HCT116 (cell line): ENCODE measurements at regions not wholly inside any gene's neighbourhood (a gene's known extent, or its start where the extent isn't known, plus 50 kb on each side); places are given as distances from the start of the nearest gene placed in this dataset.

Experiments used
- ATAC-seq: fragments of 200-7000 bp; cut with Tn5 transposase; 2 replicates; pipeline ENCODE4 v1.9.1; 2020; ENCODE audit warnings: mild to moderate bottlenecking, moderate library complexity
- BruUV-seq: library from RNA; stranded (reverse); fragments of 400-500 nt; replicated peaks from 2 replicates; lab custom pipeline; 2021; lab: Mats Ljungman, UMichigan
- CTCF ChIA-PET: fragments of 300-600 bp; sonication (Branson Sonifier 250); formaldehyde crosslinking; loops from one replicate; lab custom pipeline; 2021; ENCODE audit warnings: antibody characterized with exemption; lab: Charles Lee
- POLR2A ChIA-PET: fragments of 300-600, 350-600 bp; sonication (Branson Sonifier 250); formaldehyde crosslinking; loops from one replicate; lab custom pipeline; 2021; ENCODE audit warnings: antibody characterized with exemption; lab: Charles Lee
- RAD21 ChIA-PET, 2 experiments: fragments of 300-600 bp; sonication (Branson Sonifier 250); formaldehyde crosslinking; loops; one replicate each; lab custom pipeline; 2023; ENCODE audit warnings: low total read pairs in 2 of 2; ENCODE audit not compliant: uncharacterized antibody in 2 of 2, unreplicated experiment in 2 of 2, low non-redundant PET in 1 of 2; lab: Charles Lee
- DNase-seq: peaks from one replicate; pipeline ENCODE4 v3.0.0-alpha.2; 2010; ENCODE audit warnings: low read depth, low spot score
- H2AFZ ChIP-seq: fragments of 200-600 bp; shearing (Covaris generic), sonication (generic); 2 replicates; pipeline ENCODE4 v1.6.1; 2017; ENCODE audit warnings: low read depth, mixed run types, mixed read lengths, antibody characterized with exemption, low read length; ENCODE audit not compliant: poor library complexity, severe bottlenecking
- H3K27ac ChIP-seq: 2 replicates; pipeline ENCODE4 v1.5.1; 2012; ENCODE audit warnings: low read depth, low read length
- H3K27me3 ChIP-seq: fragments of 200-600 bp; sonication (generic); 2 replicates; pipeline ENCODE4 v1.6.1; 2016; ENCODE audit warnings: mixed run types, low read length, mixed read lengths; ENCODE audit not compliant: insufficient read depth
- H3K36me3 ChIP-seq, 2 experiments: fragments of 200-500 bp in 1 of 2; fragments of 200-600 bp in 1 of 2; sonication (Bioruptor generic) in 1 of 2; sonication (generic) in 1 of 2; 2 replicates each; pipeline versions ENCODE4 v1.5.1 to v1.6.1; 2014 to 2016; ENCODE audit warnings: low read length in 2 of 2, inconsistent platforms in 1 of 2, mixed read lengths in 1 of 2, mixed run types in 1 of 2; ENCODE audit not compliant: insufficient read depth in 2 of 2, control insufficient read depth in 1 of 2
- H3K4me1 ChIP-seq, 2 experiments: fragments of 200-600 bp in 1 of 2; sonication (generic) in 1 of 2; 2 replicates each; pipeline versions ENCODE4 v1.5.1 to v1.6.1; 2012 to 2017; ENCODE audit warnings: low read length in 2 of 2, inconsistent platforms in 1 of 2, mild to moderate bottlenecking in 1 of 2, mixed read lengths in 1 of 2, mixed run types in 1 of 2, moderate library complexity in 1 of 2; ENCODE audit not compliant: insufficient read depth in 2 of 2, control insufficient read depth in 1 of 2
- H3K4me2 ChIP-seq: fragments of 200-600 bp; sonication (generic); 2 replicates; pipeline ENCODE4 v1.6.1; 2017; ENCODE audit warnings: mixed run types, low read length, mixed read lengths
- H3K4me3 ChIP-seq, 2 experiments: fragments of 200-600 bp in 1 of 2; sonication (generic) in 1 of 2; replicated peaks in 1 of 2; 2 replicates each; pipeline ENCODE4 v1.5.1; 2011 to 2016; ENCODE audit warnings: low read length in 2 of 2, control low read depth in 1 of 2, low read depth in 1 of 2, mild to moderate bottlenecking in 1 of 2, mixed read lengths in 1 of 2, mixed run types in 1 of 2
- H3K79me2 ChIP-seq: fragments of 200-600 bp; sonication (generic); 2 replicates; pipeline ENCODE4 v1.6.1; 2017; ENCODE audit warnings: mild to moderate bottlenecking, mixed run types, low read length, moderate library complexity, mixed read lengths; ENCODE audit not compliant: insufficient read depth
- H3K9ac ChIP-seq: fragments of 200-600 bp; sonication (generic); 2 replicates; pipeline ENCODE4 v1.6.1; 2016; ENCODE audit warnings: low read length, mixed read lengths
- H3K9me2 ChIP-seq: fragments of 200-600 bp; sonication (generic), shearing (Covaris generic); 2 replicates; pipeline ENCODE4 v1.6.1; 2017; ENCODE audit warnings: mixed run types, mild to moderate bottlenecking, moderate library complexity; ENCODE audit not compliant: insufficient read depth
- H3K9me3 ChIP-seq, 2 experiments: fragments of 200-500 bp in 1 of 2; fragments of 200-600 bp in 1 of 2; sonication (Bioruptor generic) in 1 of 2; sonication (generic) in 1 of 2; 2 replicates each; pipeline ENCODE4 v1.6.1; 2014 to 2017; ENCODE audit warnings: low read length in 2 of 2, mixed read lengths in 2 of 2, inconsistent platforms in 1 of 2, low read depth in 1 of 2, mild to moderate bottlenecking in 1 of 2, mixed run types in 1 of 2, moderate library complexity in 1 of 2; ENCODE audit not compliant: control insufficient read depth in 1 of 2, insufficient read depth in 1 of 2
- H4K20me1 ChIP-seq: fragments of 200-600 bp; sonication (generic), shearing (Covaris generic); 2 replicates; pipeline ENCODE4 v1.6.1; 2017; ENCODE audit warnings: mixed run types, mild to moderate bottlenecking, moderate library complexity; ENCODE audit not compliant: insufficient read depth
- CBX3 ChIP-seq: IDR thresholded peaks from 2 replicates; pipeline ENCODE4 v1.6.1; 2012; ENCODE audit warnings: low read depth
- CEBPB ChIP-seq: IDR thresholded peaks from 2 replicates; pipeline ENCODE4 v1.6.1; 2012; ENCODE audit warnings: low read depth
- CTCF ChIP-seq, 3 experiments: fragments of 200-600 bp in 1 of 3; sonication (generic) in 1 of 3; IDR thresholded peaks in 2 of 3; conservative IDR thresholded peaks in 1 of 3; 2 replicates each; pipeline ENCODE4 v1.5.1; 2012 to 2017; ENCODE audit warnings: low read depth in 2 of 3, low read length in 2 of 3, antibody characterized with exemption in 1 of 3, borderline replicate concordance in 1 of 3, control low read depth in 1 of 3, mild to moderate bottlenecking in 1 of 3, mixed read lengths in 1 of 3, mixed run types in 1 of 3, moderate library complexity in 1 of 3; ENCODE audit not compliant: insufficient read depth in 1 of 3
- EGR1 ChIP-seq: IDR thresholded peaks from 2 replicates; pipeline ENCODE4 v1.6.1; 2012; ENCODE audit warnings: low read depth
- EZH2 ChIP-seq: fragments of 200-600 bp; sonication (generic); IDR thresholded peaks from 2 replicates; pipeline ENCODE4 v1.6.1; 2017; ENCODE audit warnings: antibody characterized with exemption, mixed run types
- EZH2phosphoT487 ChIP-seq: fragments of 200-600 bp; IDR thresholded peaks from 2 replicates; pipeline ENCODE4 v1.6.1; 2018; ENCODE audit warnings: antibody characterized with exemption, borderline replicate concordance
- FOSL1 ChIP-seq: IDR thresholded peaks from 2 replicates; pipeline ENCODE4 v1.6.1; 2012; ENCODE audit warnings: low read depth
- JUND ChIP-seq: IDR thresholded peaks from 2 replicates; pipeline ENCODE4 v1.6.1; 2012
- REST ChIP-seq: IDR thresholded peaks from 2 replicates; pipeline ENCODE4 v1.6.1; 2012; ENCODE audit warnings: low read depth
- SIN3A ChIP-seq: IDR thresholded peaks from 2 replicates; pipeline ENCODE4 v1.6.1; 2012; ENCODE audit warnings: low read depth
- TCF7L2 ChIP-seq: IDR thresholded peaks from 2 replicates; pipeline ENCODE4 v1.7.0; 2011; ENCODE audit warnings: borderline replicate concordance, inconsistent platforms; ENCODE audit not compliant: insufficient read depth, insufficient read length; ENCODE audit errors: extremely low read depth
- ZFX ChIP-seq: fragments of 450-650 bp; IDR thresholded peaks from 2 replicates; pipeline ENCODE4 v1.6.1; 2017
- intact Hi-C: fragments of 100-400 bp; cut with micrococcal nuclease; formaldehyde crosslinking; loops from 2 replicates; pipeline ENCODE4 v1.10.0; 2022

- ChIA-PET CTCF (no interaction called here), RAD21 (no interaction called here), POLR2A (no interaction called here)
- no TSS peak for BruUV-seq
- H3K27me3 ChIP-seq, result peaks cover 30% of the 10 kb centered on the region; the same call in 1 of the 2 replicates
- H3K36me3 ChIP-seq, result no peaks in the 10 kb centered on the region
- intact Hi-C loops, result no loop called here
- H4K20me1 ChIP-seq, result no peaks in the 10 kb centered on the region
- no peak overlapping the region for H2AFZ ChIP-seq
- no peak overlapping the region for H3K4me3 ChIP-seq
- H3K79me2 ChIP-seq, result no peaks in the 10 kb centered on the region
- TF ChIP-seq REST (no peak), EZH2 (no peak), EZH2phosphoT487 (no peak), TCF7L2 (no peak), EGR1 (no peak)
- H3K9me3 ChIP-seq, result no peaks in the 10 kb centered on the region
- no peaks in the 10 kb centered on the region for H3K4me1 ChIP-seq
- H3K9ac ChIP-seq, result no peak overlapping the region
- DNase-seq (no peak), ATAC-seq (no peak)
- no peak overlapping the region for H3K4me2 ChIP-seq
- H3K27ac ChIP-seq, result no peak overlapping the region
- H3K9me2 ChIP-seq, result 0 out of 2 replicates have a peak, but pooled peaks cover 4% of the 10 kb centered on the region
Observed at GRCh38 chr12:107163413-107163812, 70.1 kb upstream of the CRY1 start.

- no peak overlapping the region for H3K4me3 ChIP-seq
- RAD21 ChIA-PET, result no interaction called here
- no peaks in the 10 kb centered on the region for H3K36me3 ChIP-seq
- peaks cover 25% of the 10 kb centered on the region; the same call in 1 of the 2 replicates for H3K27me3 ChIP-seq
- H3K79me2 ChIP-seq, result no peaks in the 10 kb centered on the region
- no TSS peak for BruUV-seq
- ATAC-seq, result no peak
- no peak overlapping the region for H3K4me2 ChIP-seq
- DNase-seq, result no peak
- H3K9me3 ChIP-seq, result no peaks in the 10 kb centered on the region
- H4K20me1 ChIP-seq, result no peaks in the 10 kb centered on the region
- H3K27ac ChIP-seq, result no peak overlapping the region
- CTCF ChIA-PET, result no interaction called here
- intact Hi-C loops, result no loop called here
- POLR2A ChIA-PET, result no interaction called here
- 0 out of 2 replicates have a peak, but pooled peaks cover 4% of the 10 kb centered on the region for H3K9me2 ChIP-seq
- H2AFZ ChIP-seq, result no peak overlapping the region
- H3K9ac ChIP-seq, result no peak overlapping the region
- no peaks in the 10 kb centered on the region for H3K4me1 ChIP-seq
- TF ChIP-seq JUND (no peak), SIN3A (no peak), FOSL1 (no peak), CEBPB (no peak), EGR1 (no peak), ZFX (no peak), CBX3 (no peak), CTCF (IDR thresholded peaks at IDR 0.05 in 2 of 3, conservative IDR thresholded peaks at IDR 0.05 in 1 of 3; ENCODE audit: borderline replicate concordance in 1 of 3, insufficient read depth in 1 of 3, low read depth in 2 of 3, low read length in 2 of 3) (no peak), REST (no peak)
Observed at GRCh38 chr12:107164392-107164791, 71.0 kb upstream of the CRY1 start.
